Tibial artery (tissue), 4 donors: ENCODE measurements at regions not wholly inside any gene's neighbourhood (a gene's known extent, or its start where the extent isn't known, plus 50 kb on each side); places are given as distances from the start of the nearest gene placed in this dataset.

Source experiments
- DNase-seq, 2 donors: peaks; one replicate each; pipeline ENCODE4 v3.0.0-alpha.2; 2019
- H3K27ac ChIP-seq, 2 donors: fragments of 200-600 bp; sonication (generic) in 1 of 2; 1 replicate in 1 of 2; 2 replicates in 1 of 2; pipeline ENCODE4 v1.5.1; 2018 to 2019; ENCODE audit warnings: mild to moderate bottlenecking in 1 of 2
- H3K27me3 ChIP-seq, 2 donors: fragments of 200-600 bp; sonication (generic) in 1 of 2; one replicate each; pipeline versions ENCODE4 v1.5.1 to v1.6.0; 2016 to 2019
- H3K36me3 ChIP-seq, 3 donors: fragments of 200-600 bp; sonication (generic) in 2 of 3; one replicate each; pipeline ENCODE4 v1.5.1; 2016 to 2019; ENCODE audit warnings: mild to moderate bottlenecking in 2 of 3
- H3K4me1 ChIP-seq, 4 donors: fragments of 200-600 bp; sonication (generic) in 2 of 4; 1 replicate in 3 of 4; 2 replicates in 1 of 4; pipeline ENCODE4 v1.5.1; 2016 to 2019
- H3K4me3 ChIP-seq, 2 donors: fragments of 200-600 bp; sonication (generic) in 1 of 2; 1 replicate in 1 of 2; 2 replicates in 1 of 2; pipeline ENCODE4 v1.5.1; 2018 to 2019; ENCODE audit warnings: mild to moderate bottlenecking in 2 of 2
- H3K9me3 ChIP-seq, 3 donors: fragments of 200-600 bp; sonication (generic) in 1 of 3; one replicate each; pipeline ENCODE4 v1.5.1; 2016 to 2019
- intact Hi-C: fragments of 100-400 bp; cut with DNase I; formaldehyde crosslinking; loops from one replicate; pipeline ENCODE4 v1.15.0; 2023; ENCODE audit warnings: low total_unique reads
- TF ChIP-seq, protein P1 (sequence below), 2 experiments: fragments of 200-600 bp in 1 of 2; fragments of 450-650 bp in 1 of 2; IDR thresholded peaks; one replicate each; pipeline ENCODE4 v1.5.1; 2017 to 2019; ENCODE audit warnings: antibody characterized with exemption in 2 of 2, mild to moderate bottlenecking in 1 of 2, moderate library complexity in 1 of 2

DNA sequence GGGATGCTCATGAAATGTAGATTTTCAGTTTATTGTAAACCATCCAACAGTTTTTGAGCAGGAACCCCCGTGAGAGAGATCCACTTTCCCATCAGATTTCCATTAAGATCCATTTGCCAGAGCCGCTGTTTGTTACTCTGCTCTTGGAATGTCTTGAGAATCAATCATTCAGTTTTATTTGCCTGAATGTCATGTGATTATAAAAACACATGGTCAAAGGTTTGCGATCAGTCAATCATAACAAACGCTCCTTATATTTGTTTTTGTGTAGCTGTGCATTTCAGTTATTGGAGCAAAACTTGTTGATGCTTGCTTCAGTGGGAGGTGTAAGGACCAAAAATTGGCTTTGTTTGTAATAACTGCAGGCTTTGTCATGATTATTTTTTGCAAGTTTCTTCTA is 155.8 kb upstream of the RHOBTB1 start:
- intact Hi-C loops = no loop called here
- no peak for DNase-seq
- H3K4me3 ChIP-seq = no peak overlapping the region
- H3K4me1 ChIP-seq = no peaks in the 10 kb centered on the region
- no peaks in the 10 kb centered on the region for H3K36me3 ChIP-seq
- H3K27me3 ChIP-seq = no peaks in the 10 kb centered on the region
- TF ChIP-seq, protein P1, sequence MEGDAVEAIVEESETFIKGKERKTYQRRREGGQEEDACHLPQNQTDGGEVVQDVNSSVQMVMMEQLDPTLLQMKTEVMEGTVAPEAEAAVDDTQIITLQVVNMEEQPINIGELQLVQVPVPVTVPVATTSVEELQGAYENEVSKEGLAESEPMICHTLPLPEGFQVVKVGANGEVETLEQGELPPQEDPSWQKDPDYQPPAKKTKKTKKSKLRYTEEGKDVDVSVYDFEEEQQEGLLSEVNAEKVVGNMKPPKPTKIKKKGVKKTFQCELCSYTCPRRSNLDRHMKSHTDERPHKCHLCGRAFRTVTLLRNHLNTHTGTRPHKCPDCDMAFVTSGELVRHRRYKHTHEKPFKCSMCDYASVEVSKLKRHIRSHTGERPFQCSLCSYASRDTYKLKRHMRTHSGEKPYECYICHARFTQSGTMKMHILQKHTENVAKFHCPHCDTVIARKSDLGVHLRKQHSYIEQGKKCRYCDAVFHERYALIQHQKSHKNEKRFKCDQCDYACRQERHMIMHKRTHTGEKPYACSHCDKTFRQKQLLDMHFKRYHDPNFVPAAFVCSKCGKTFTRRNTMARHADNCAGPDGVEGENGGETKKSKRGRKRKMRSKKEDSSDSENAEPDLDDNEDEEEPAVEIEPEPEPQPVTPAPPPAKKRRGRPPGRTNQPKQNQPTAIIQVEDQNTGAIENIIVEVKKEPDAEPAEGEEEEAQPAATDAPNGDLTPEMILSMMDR (IDR thresholded peaks at IDR 0.05) = no peak
- no peaks in the 10 kb centered on the region for H3K9me3 ChIP-seq
- H3K27ac ChIP-seq = no peak overlapping the region

DNA sequence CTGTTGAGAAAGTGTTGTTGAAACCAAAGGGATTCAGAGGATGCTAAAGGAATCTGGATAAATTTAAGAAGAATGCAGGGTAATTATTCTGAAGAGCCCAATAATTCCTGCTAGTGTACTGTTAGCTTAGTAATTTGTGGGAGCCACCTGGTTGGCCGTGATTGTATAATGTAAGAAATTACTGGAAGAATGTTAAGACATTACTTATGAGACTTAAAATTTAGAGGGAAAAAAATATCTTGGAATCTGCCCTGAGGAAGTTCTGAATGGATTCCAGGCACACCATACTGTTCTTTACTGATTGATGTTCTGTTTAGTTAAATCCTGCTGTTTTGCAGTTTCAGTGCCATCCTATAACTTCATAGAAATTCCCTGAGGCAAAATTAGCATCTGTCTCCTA is 155.0 kb upstream of the RHOBTB1 start:
- DNase-seq = no peak
- no peak overlapping the region for H3K4me3 ChIP-seq
- H3K27ac ChIP-seq = no peak overlapping the region
- no peaks in the 10 kb centered on the region for H3K36me3 ChIP-seq
- H3K9me3 ChIP-seq = no peaks in the 10 kb centered on the region
- no peaks in the 10 kb centered on the region for H3K4me1 ChIP-seq
- no peaks in the 10 kb centered on the region for H3K27me3 ChIP-seq
- intact Hi-C loops = no loop called here
- TF ChIP-seq, protein P1 (IDR thresholded peaks at IDR 0.05) = no peak

DNA sequence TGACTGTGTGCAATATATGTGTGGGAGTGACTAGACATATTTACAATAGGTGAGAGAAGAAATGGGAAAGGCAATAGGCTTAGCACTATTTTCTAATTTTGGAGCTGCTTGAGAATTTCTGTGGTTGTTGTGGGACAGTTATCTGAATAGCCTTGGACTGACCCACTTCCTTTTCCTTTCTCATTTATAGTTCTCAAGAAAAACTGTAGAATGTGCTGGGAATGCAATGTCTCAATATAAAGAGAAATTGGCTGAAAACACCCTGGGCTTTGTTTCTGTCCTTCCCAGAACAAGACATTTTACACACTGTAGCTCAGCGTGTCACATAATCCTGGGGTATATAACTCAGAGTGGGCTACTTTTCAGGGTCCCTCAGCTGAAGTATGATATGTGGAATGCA is 153.0 kb upstream of the RHOBTB1 start:
- TF ChIP-seq, protein P1 (IDR thresholded peaks at IDR 0.05) = no peak
- H3K9me3 ChIP-seq = no peaks in the 10 kb centered on the region
- no peak for DNase-seq
- H3K27ac ChIP-seq = no peak overlapping the region
- intact Hi-C loops = no loop called here
- no peaks in the 10 kb centered on the region for H3K4me1 ChIP-seq
- no peak overlapping the region for H3K4me3 ChIP-seq
- H3K27me3 ChIP-seq = no peaks in the 10 kb centered on the region
- no peaks in the 10 kb centered on the region for H3K36me3 ChIP-seq

DNA sequence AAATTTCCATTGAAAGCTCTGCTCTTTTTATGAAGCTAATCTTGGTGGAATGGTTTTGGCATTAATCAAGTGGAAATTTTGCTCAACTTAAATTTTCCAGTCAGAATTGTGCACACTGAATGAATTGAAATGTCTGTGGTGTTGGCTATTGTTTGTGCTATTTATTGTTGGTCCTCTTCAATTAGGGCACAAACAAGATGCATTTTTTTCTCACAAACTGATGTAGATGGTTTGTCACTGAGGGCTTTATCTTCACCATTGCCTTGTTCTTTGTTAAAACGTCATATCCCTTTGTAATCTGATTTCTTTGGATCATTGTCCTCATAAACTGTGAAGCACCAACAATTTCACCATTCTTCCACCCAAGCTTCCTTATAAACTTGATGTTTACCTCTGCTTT is 152.1 kb upstream of the RHOBTB1 start:
- no peak for DNase-seq
- no peaks in the 10 kb centered on the region for H3K36me3 ChIP-seq
- intact Hi-C loops = no loop called here
- no peak overlapping the region for H3K27ac ChIP-seq
- no peak overlapping the region for H3K4me3 ChIP-seq
- TF ChIP-seq, protein P1 (IDR thresholded peaks at IDR 0.05) = no peak
- H3K9me3 ChIP-seq = no peaks in the 10 kb centered on the region
- H3K4me1 ChIP-seq = no peaks in the 10 kb centered on the region
- no peaks in the 10 kb centered on the region for H3K27me3 ChIP-seq

DNA sequence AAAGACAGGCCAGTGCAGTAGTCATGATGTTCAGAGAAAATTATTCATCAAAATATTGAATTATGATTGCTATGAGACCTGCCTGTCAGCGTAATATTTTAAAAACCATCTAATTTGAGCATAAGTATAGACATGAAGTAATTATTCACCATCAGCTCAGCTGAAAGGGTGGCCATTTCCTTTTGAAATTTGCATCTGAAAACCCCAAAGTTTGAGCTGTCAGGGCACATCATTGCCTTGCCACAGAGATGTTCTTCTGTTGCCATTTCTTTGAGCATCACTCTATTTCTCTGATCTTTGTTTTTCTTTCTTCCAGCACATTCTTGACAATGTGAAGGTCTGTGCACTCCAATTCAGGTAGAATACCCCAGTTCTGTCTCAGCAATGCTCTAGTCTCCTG is 147.5 kb upstream of the RHOBTB1 start:
- TF ChIP-seq, protein P1 (IDR thresholded peaks at IDR 0.05) = no peak
- Histone ChIP-seq H3K27ac (no peak overlapping the region), H3K36me3 (no peaks in the 10 kb centered on the region), H3K4me3 (no peak overlapping the region), H3K4me1 (no peaks in the 10 kb centered on the region), H3K9me3 (no peaks in the 10 kb centered on the region), H3K27me3 (no peaks in the 10 kb centered on the region)
- intact Hi-C loops = no loop called here
- DNase-seq = no peak

DNA sequence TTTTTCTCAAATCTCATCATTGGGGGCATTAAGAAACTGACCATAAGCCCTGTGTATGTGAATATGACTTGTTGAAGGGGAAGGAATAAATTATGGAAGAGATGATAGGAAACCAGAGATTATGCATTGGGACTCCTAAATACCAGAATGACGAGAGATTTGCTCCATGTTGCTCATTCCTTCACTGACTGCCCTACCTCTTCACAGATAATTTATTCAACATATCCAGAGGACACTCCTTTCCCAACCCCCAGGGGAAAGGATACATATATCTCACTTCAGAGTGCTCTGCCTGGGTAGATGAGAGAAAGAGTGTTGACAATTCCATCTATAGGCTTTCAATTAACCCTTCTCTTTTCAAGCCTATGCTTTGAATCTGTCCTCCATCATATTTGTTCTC is 145.3 kb upstream of the RHOBTB1 start:
- H3K4me1 ChIP-seq = no peaks in the 10 kb centered on the region
- intact Hi-C loops = no loop called here

More for the DNA sequence above, 145.3 kb upstream of the RHOBTB1 start:
- Histone ChIP-seq H3K36me3 (no peaks in the 10 kb centered on the region), H3K27me3 (no peaks in the 10 kb centered on the region), H3K9me3 (peaks cover 0 to 6% (median 0%) of the 10 kb centered on the region in 3 donors), H3K27ac (no peak overlapping the region), H3K4me3 (no peak overlapping the region)
- TF ChIP-seq, protein P1 (IDR thresholded peaks at IDR 0.05) = no peak
- DNase-seq = no peak
